SK-N-SH treated with all-trans-retinoic acid at 6 μM for 48 hours (cell line): ENCODE measurements at regions not wholly inside any gene's neighbourhood (a gene's known extent, or its start where the extent isn't known, plus 50 kb on each side); places are given as distances from the start of the nearest gene placed in this dataset.

Experiments used
- ARNTL ChIP-seq: fragments of 450-650 bp; formaldehyde crosslinking; IDR thresholded peaks from 2 replicates; pipeline ENCODE4 v1.5.0; 2020; ENCODE audit warnings: low read depth, mild to moderate bottlenecking, moderate library complexity, borderline replicate concordance
- CSDC2 ChIP-seq: fragments of 250-450 bp; sonication (Bioruptor Pico); IDR thresholded peaks from 2 replicates; pipeline ENCODE4 v1.5.0; 2020; ENCODE audit warnings: mild to moderate bottlenecking, moderate library complexity
- CSRNP3 ChIP-seq: fragments of 250-450 bp; sonication (Bioruptor Pico); IDR thresholded peaks from 2 replicates; pipeline ENCODE4 v1.5.1; 2021; ENCODE audit warnings: mild to moderate bottlenecking, moderate library complexity
- ESRRG ChIP-seq: fragments of 250-450 bp; sonication (Bioruptor Pico); IDR thresholded peaks from 2 replicates; pipeline ENCODE4 v1.6.1; 2021; ENCODE audit warnings: mild to moderate bottlenecking
- ISL1 ChIP-seq: fragments of 250-450 bp; sonication (Bioruptor Pico); IDR thresholded peaks from 2 replicates; pipeline ENCODE4 v2.1.2; 2022; ENCODE audit warnings: mild to moderate bottlenecking, moderate library complexity
- OSR1 ChIP-seq: fragments of 250-450 bp; sonication (Bioruptor Pico); IDR thresholded peaks from 2 replicates; pipeline ENCODE4 v1.8.0; 2022; ENCODE audit warnings: moderate library complexity, mild to moderate bottlenecking, inconsistent platforms
- TCF4 ChIP-seq: fragments of 250-450 bp; sonication (Bioruptor Pico); IDR thresholded peaks from 2 replicates; pipeline ENCODE4 v1.8.0; 2021; ENCODE audit warnings: mild to moderate bottlenecking, moderate library complexity, borderline replicate concordance
- TSHZ2 ChIP-seq: fragments of 250-450 bp; sonication (Bioruptor Pico); IDR thresholded peaks from 2 replicates; pipeline ENCODE4 v1.5.0; 2020; ENCODE audit warnings: mild to moderate bottlenecking, moderate library complexity
- ZFP30 ChIP-seq: fragments of 450-650 bp; formaldehyde crosslinking; IDR thresholded peaks from 2 replicates; pipeline ENCODE4 v1.5.0; 2022; ENCODE audit warnings: mild to moderate bottlenecking, moderate library complexity
- TF ChIP-seq, protein P1 (sequence below): fragments of 250-450 bp; sonication (Bioruptor Pico); IDR thresholded peaks from 2 replicates; pipeline ENCODE4 v1.8.0; 2020; ENCODE audit warnings: mild to moderate bottlenecking, moderate library complexity, borderline replicate concordance

DNA sequence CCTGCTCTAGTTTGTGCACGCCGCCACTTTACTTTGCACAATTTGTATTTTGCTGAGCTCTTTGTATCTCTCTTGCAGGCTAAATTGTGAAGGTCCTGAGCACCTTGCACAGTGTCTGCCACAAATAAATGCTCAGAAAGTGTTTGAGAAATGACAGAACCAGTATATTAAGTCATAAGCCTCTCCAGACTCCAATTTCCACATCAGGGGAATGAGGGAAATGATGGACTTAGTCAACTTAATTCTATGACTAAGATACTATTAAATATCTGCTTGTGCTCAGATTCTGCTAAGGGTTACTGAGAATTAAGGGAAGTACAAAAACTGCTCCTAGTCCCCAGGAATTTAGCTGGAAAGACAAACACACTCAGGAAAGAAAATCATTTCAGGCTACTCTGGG lies 239.1 kb upstream of the SLC14A2 start:
- no peak for TF ChIP-seq CSRNP3 (CRISPR knock-in tag)
- TF ChIP-seq ARNTL (CRISPR knock-in tag) = no peak
- TF ChIP-seq OSR1 = no peak
- TF ChIP-seq CSDC2 (CRISPR knock-in tag) = no peak
- TF ChIP-seq, protein P1, sequence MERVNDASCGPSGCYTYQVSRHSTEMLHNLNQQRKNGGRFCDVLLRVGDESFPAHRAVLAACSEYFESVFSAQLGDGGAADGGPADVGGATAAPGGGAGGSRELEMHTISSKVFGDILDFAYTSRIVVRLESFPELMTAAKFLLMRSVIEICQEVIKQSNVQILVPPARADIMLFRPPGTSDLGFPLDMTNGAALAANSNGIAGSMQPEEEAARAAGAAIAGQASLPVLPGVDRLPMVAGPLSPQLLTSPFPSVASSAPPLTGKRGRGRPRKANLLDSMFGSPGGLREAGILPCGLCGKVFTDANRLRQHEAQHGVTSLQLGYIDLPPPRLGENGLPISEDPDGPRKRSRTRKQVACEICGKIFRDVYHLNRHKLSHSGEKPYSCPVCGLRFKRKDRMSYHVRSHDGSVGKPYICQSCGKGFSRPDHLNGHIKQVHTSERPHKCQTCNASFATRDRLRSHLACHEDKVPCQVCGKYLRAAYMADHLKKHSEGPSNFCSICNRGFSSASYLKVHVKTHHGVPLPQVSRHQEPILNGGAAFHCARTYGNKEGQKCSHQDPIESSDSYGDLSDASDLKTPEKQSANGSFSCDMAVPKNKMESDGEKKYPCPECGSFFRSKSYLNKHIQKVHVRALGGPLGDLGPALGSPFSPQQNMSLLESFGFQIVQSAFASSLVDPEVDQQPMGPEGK (CRISPR knock-in tag) = no peak
- TF ChIP-seq ISL1 (CRISPR knock-in tag) = peak; percentile 29; the same call in 1 of the 2 replicates
- no peak for TF ChIP-seq TCF4 (CRISPR knock-in tag)
- no peak for TF ChIP-seq ZFP30 (CRISPR knock-in tag)
- no peak for TF ChIP-seq TSHZ2 (CRISPR knock-in tag)
- TF ChIP-seq ESRRG (CRISPR knock-in tag) = no peak
